ENCODE measurements at regions not wholly inside any gene's neighbourhood (a gene's known extent, or its start where the extent isn't known, plus 50 kb on each side); places are given as distances from the start of the nearest gene placed in this dataset.
A peak's percentile ranks its signal among the peaks of the same experiment; 100 is the strongest.
"Not testable (repeated sequence)": the region's sequence is repeated elsewhere in the genome, so short reads cannot be mapped to it uniquely, and the experiment has no call there.

- Histone ChIP-seq H3K9ac (ENCODE audit: low read length) (no peak overlapping the region), H3K9me3 (ENCODE audit: control insufficient read depth, insufficient read depth, low read depth, low read length) (no peaks in the 10 kb centered on the region), H3K36me3 (ENCODE audit: control insufficient read depth, insufficient read depth, low read length) (no peaks in the 10 kb centered on the region), H3K4me1 (ENCODE audit: control insufficient read depth, insufficient read depth, low read length) (peaks cover 16% of the 10 kb centered on the region), H3K4me3 (ENCODE audit: low read depth, low read length) (no peak overlapping the region), H3K27me3 (ENCODE audit: control insufficient read depth, insufficient read depth, low read length) (peaks cover 17% of the 10 kb centered on the region), H3K27ac (ENCODE audit: low read depth, low read length) (no peak overlapping the region)
These were observed 125.8 kb downstream of the RRAGC start for GRCh38 chr1:38733761-38734160.

GRCh38 chr1:38730511-38731397 lies 128.8 kb downstream of the RRAGC start:
- H3K4me3 ChIP-seq (ENCODE audit: low read depth, low read length): no peak overlapping the region
- H3K9ac ChIP-seq (ENCODE audit: low read length): no peak overlapping the region
- H3K27me3 ChIP-seq (ENCODE audit: control insufficient read depth, insufficient read depth, low read length): peaks cover 28% of the 10 kb centered on the region
- H3K9me3 ChIP-seq (ENCODE audit: control insufficient read depth, insufficient read depth, low read depth, low read length): no peaks in the 10 kb centered on the region
- H3K4me1 ChIP-seq (ENCODE audit: control insufficient read depth, insufficient read depth, low read length): peaks cover 36% of the 10 kb centered on the region
- no peaks in the 10 kb centered on the region for H3K36me3 ChIP-seq (ENCODE audit: control insufficient read depth, insufficient read depth, low read length)
- no peak overlapping the region for H3K27ac ChIP-seq (ENCODE audit: low read depth, low read length)

- H3K27me3 ChIP-seq (ENCODE audit: control insufficient read depth, insufficient read depth, low read length): peaks cover 23% of the 10 kb centered on the region
- H3K27ac ChIP-seq (ENCODE audit: low read depth, low read length): no peak overlapping the region; the same call in 1 of the 2 replicates
- no peaks in the 10 kb centered on the region for H3K9me3 ChIP-seq (ENCODE audit: control insufficient read depth, insufficient read depth, low read depth, low read length)
- H3K9ac ChIP-seq (ENCODE audit: low read length): no peak overlapping the region
- H3K4me3 ChIP-seq (ENCODE audit: low read depth, low read length): peak overlapping the region; percentile 44; the same call in 1 of the 2 replicates
- peaks cover 36% of the 10 kb centered on the region for H3K4me1 ChIP-seq (ENCODE audit: control insufficient read depth, insufficient read depth, low read length)
- H3K36me3 ChIP-seq (ENCODE audit: control insufficient read depth, insufficient read depth, low read length): no peaks in the 10 kb centered on the region
These were observed 131.0 kb downstream of the RRAGC start for GRCh38 chr1:38728585-38728908.

GRCh38 chr1:38727684-38728584 lies 131.6 kb downstream of the RRAGC start:
- no peaks in the 10 kb centered on the region for H3K36me3 ChIP-seq (ENCODE audit: control insufficient read depth, insufficient read depth, low read length)
- H3K9ac ChIP-seq (ENCODE audit: low read length): peak overlapping the region; percentile 40
- peaks cover 36% of the 10 kb centered on the region for H3K4me1 ChIP-seq (ENCODE audit: control insufficient read depth, insufficient read depth, low read length)
- H3K9me3 ChIP-seq (ENCODE audit: control insufficient read depth, insufficient read depth, low read depth, low read length): no peaks in the 10 kb centered on the region
- H3K27me3 ChIP-seq (ENCODE audit: control insufficient read depth, insufficient read depth, low read length): peaks cover 23% of the 10 kb centered on the region
- H3K4me3 ChIP-seq (ENCODE audit: low read depth, low read length): peak overlapping the region; percentile 44
- H3K27ac ChIP-seq (ENCODE audit: low read depth, low read length): peak overlapping the region; percentile 53; the same call in 1 of the 2 replicates

GRCh38 chr1:38725321-38725961 lies 134.1 kb downstream of the RRAGC start:
- Histone ChIP-seq H3K27me3 (ENCODE audit: control insufficient read depth, insufficient read depth, low read length) (peaks cover 19% of the 10 kb centered on the region), H3K4me1 (ENCODE audit: control insufficient read depth, insufficient read depth, low read length) (peaks cover 30% of the 10 kb centered on the region)
- not testable (repeated sequence) for H3K9ac ChIP-seq (ENCODE audit: low read length); H3K27ac ChIP-seq (ENCODE audit: low read depth, low read length); H3K4me3 ChIP-seq (ENCODE audit: low read depth, low read length); H3K9me3 ChIP-seq (ENCODE audit: control insufficient read depth, insufficient read depth, low read depth, low read length); H3K36me3 ChIP-seq (ENCODE audit: control insufficient read depth, insufficient read depth, low read length)

GRCh38 chr1:38724160-38725131 lies 135.1 kb downstream of the RRAGC start:
- no peak overlapping the region for H3K9ac ChIP-seq (ENCODE audit: low read length)
- no peak overlapping the region for H3K4me3 ChIP-seq (ENCODE audit: low read depth, low read length)

GRCh38 chr1:38721816-38722215 lies 137.8 kb downstream of the RRAGC start:
- peaks cover 5% of the 10 kb centered on the region; the same call in 1 of the 2 replicates for H3K27me3 ChIP-seq (ENCODE audit: control insufficient read depth, insufficient read depth, low read length)

More at GRCh38 chr1:38724160-38725131, 135.1 kb downstream of the RRAGC start:
- Histone ChIP-seq H3K4me1 (ENCODE audit: control insufficient read depth, insufficient read depth, low read length) (peaks cover 24% of the 10 kb centered on the region), H3K36me3 (ENCODE audit: control insufficient read depth, insufficient read depth, low read length) (no peaks in the 10 kb centered on the region), H3K27me3 (ENCODE audit: control insufficient read depth, insufficient read depth, low read length) (peaks cover 13% of the 10 kb centered on the region), H3K9me3 (ENCODE audit: control insufficient read depth, insufficient read depth, low read depth, low read length) (no peaks in the 10 kb centered on the region), H3K27ac (ENCODE audit: low read depth, low read length) (no peak overlapping the region)

GRCh38 chr1:38719880-38720279 lies 139.7 kb downstream of the RRAGC start:
- H3K27me3 ChIP-seq (ENCODE audit: control insufficient read depth, insufficient read depth, low read length): no peaks in the 10 kb centered on the region
- no peaks in the 10 kb centered on the region for H3K36me3 ChIP-seq (ENCODE audit: control insufficient read depth, insufficient read depth, low read length)
- no peaks in the 10 kb centered on the region for H3K4me1 ChIP-seq (ENCODE audit: control insufficient read depth, insufficient read depth, low read length)
- H3K9ac ChIP-seq (ENCODE audit: low read length): no peak overlapping the region
- H3K9me3 ChIP-seq (ENCODE audit: control insufficient read depth, insufficient read depth, low read depth, low read length): no peaks in the 10 kb centered on the region
- no peak overlapping the region for H3K4me3 ChIP-seq (ENCODE audit: low read depth, low read length)
- no peak overlapping the region for H3K27ac ChIP-seq (ENCODE audit: low read depth, low read length)

More at GRCh38 chr1:38721816-38722215, 137.8 kb downstream of the RRAGC start:
- Histone ChIP-seq H3K36me3 (ENCODE audit: control insufficient read depth, insufficient read depth, low read length) (no peaks in the 10 kb centered on the region), H3K4me3 (ENCODE audit: low read depth, low read length) (no peak overlapping the region), H3K27ac (ENCODE audit: low read depth, low read length) (no peak overlapping the region), H3K9me3 (ENCODE audit: control insufficient read depth, insufficient read depth, low read depth, low read length) (no peaks in the 10 kb centered on the region), H3K4me1 (ENCODE audit: control insufficient read depth, insufficient read depth, low read length) (peaks cover 5% of the 10 kb centered on the region), H3K9ac (ENCODE audit: low read length) (no peak overlapping the region)

- Histone ChIP-seq H3K4me1 (ENCODE audit: control insufficient read depth, insufficient read depth, low read length) (no peaks in the 10 kb centered on the region), H3K9ac (ENCODE audit: low read length) (no peak overlapping the region)
These were observed 141.5 kb downstream of the RRAGC start for GRCh38 chr1:38718031-38718430.

GRCh38 chr1:38716229-38716628 lies 143.3 kb downstream of the RRAGC start:
- Histone ChIP-seq H3K9me3 (ENCODE audit: control insufficient read depth, insufficient read depth, low read depth, low read length) (no peaks in the 10 kb centered on the region), H3K9ac (ENCODE audit: low read length) (no peak overlapping the region), H3K27ac (ENCODE audit: low read depth, low read length) (no peak overlapping the region), H3K4me3 (ENCODE audit: low read depth, low read length) (no peak overlapping the region), H3K27me3 (ENCODE audit: control insufficient read depth, insufficient read depth, low read length) (no peaks in the 10 kb centered on the region), H3K36me3 (ENCODE audit: control insufficient read depth, insufficient read depth, low read length) (no peaks in the 10 kb centered on the region), H3K4me1 (ENCODE audit: control insufficient read depth, insufficient read depth, low read length) (no peaks in the 10 kb centered on the region)

More at GRCh38 chr1:38718031-38718430, 141.5 kb downstream of the RRAGC start:
- H3K9me3 ChIP-seq (ENCODE audit: control insufficient read depth, insufficient read depth, low read depth, low read length): no peaks in the 10 kb centered on the region
- no peak overlapping the region for H3K27ac ChIP-seq (ENCODE audit: low read depth, low read length)
- no peak overlapping the region for H3K4me3 ChIP-seq (ENCODE audit: low read depth, low read length)
- H3K36me3 ChIP-seq (ENCODE audit: control insufficient read depth, insufficient read depth, low read length): no peaks in the 10 kb centered on the region
- H3K27me3 ChIP-seq (ENCODE audit: control insufficient read depth, insufficient read depth, low read length): no peaks in the 10 kb centered on the region
